ENCODE measurements at regions not wholly inside any gene's neighbourhood (a gene's known extent, or its start where the extent isn't known, plus 50 kb on each side); places are given as distances from the start of the nearest gene placed in this dataset.
"Not testable (repeated sequence)": the region's sequence is repeated elsewhere in the genome, so short reads cannot be mapped to it uniquely, and the experiment has no call there.

DNA sequence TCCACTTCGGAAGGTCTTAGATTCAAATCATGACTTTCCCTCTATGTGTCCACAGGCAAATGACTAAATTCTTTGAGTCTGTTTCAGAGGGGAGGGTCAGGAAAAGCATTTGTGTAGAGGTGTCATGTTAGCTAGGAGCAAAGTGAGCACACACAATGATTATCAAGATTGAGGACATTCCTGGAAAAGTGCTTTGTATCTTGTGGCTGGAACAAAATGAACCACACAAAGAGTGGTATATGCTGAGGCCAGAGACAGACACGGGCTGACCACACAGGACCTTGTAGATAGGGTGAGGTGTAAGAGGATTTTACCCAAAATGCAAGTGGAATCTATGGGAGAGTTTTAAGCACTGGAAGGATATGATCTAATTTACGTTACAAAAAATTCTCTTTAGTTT lies 245.3 kb upstream of the NMUR2 start:
- no peak overlapping the region for H3K4me3 ChIP-seq (ENCODE audit: low read length)
- Mint-ChIP-seq H3K27ac (no peak overlapping the region), H3K27me3 (ENCODE audit: insufficient read depth) (no peaks in the 10 kb centered on the region), H3K4me1 (peaks cover 6% of the 10 kb centered on the region), H3K36me3 (ENCODE audit: low read depth) (no peaks in the 10 kb centered on the region), H3K4me3 (no peak overlapping the region), H3K9me3 (no peaks in the 10 kb centered on the region)
- WGBS, 2 experiments (ENCODE audit: insufficient coverage in 1 of 2, insufficient read length in 1 of 2): 86 to 90% methylated on average over 2 to 3 of the region's 3 CpGs
- DNase-seq: no peak
- H3K4me1 ChIP-seq (ENCODE audit: control insufficient read depth, insufficient read depth, low read length): no peaks in the 10 kb centered on the region
- TF ChIP-seq, protein P1, sequence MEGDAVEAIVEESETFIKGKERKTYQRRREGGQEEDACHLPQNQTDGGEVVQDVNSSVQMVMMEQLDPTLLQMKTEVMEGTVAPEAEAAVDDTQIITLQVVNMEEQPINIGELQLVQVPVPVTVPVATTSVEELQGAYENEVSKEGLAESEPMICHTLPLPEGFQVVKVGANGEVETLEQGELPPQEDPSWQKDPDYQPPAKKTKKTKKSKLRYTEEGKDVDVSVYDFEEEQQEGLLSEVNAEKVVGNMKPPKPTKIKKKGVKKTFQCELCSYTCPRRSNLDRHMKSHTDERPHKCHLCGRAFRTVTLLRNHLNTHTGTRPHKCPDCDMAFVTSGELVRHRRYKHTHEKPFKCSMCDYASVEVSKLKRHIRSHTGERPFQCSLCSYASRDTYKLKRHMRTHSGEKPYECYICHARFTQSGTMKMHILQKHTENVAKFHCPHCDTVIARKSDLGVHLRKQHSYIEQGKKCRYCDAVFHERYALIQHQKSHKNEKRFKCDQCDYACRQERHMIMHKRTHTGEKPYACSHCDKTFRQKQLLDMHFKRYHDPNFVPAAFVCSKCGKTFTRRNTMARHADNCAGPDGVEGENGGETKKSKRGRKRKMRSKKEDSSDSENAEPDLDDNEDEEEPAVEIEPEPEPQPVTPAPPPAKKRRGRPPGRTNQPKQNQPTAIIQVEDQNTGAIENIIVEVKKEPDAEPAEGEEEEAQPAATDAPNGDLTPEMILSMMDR (conservative IDR thresholded peaks at IDR 0.05): no peak
- no peak overlapping the region for H3K27ac ChIP-seq (ENCODE audit: low read depth, low read length)
- H3K9me3 ChIP-seq (ENCODE audit: control insufficient read depth, low read length): no peaks in the 10 kb centered on the region
- H3K9ac ChIP-seq (ENCODE audit: extremely low read depth, low read length, poor library complexity, severe bottlenecking): no peak overlapping the region
- no peaks in the 10 kb centered on the region for H3K27me3 ChIP-seq (ENCODE audit: control insufficient read depth, insufficient read depth, low read length, poor library complexity, severe bottlenecking)
- H3K36me3 ChIP-seq (ENCODE audit: control insufficient read depth, insufficient read depth, low read length): no peaks in the 10 kb centered on the region

DNA sequence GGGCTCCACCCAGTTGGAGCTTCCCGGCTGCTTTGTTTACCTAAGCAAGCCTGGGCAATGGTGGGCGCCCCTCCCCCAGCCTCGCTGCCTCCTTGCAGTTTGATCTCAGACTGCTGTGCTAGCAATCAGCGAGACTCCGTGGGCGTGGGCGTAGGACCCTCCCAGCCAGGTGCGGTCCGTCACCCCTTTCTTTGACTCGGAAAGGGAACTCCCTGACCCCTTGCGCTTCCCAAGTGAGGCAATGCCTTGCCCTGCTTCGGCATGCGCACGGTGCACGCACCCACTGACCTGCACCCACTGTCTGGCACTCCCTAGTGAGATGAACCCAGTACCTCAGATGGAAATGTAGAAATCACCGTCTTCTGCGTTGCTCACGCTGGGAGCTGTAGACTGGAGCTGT lies 254.4 kb upstream of the NMUR2 start:
- H3K27me3 Mint-ChIP-seq (ENCODE audit: insufficient read depth); H3K9me3 ChIP-seq (ENCODE audit: control insufficient read depth, low read length); H3K27ac ChIP-seq (ENCODE audit: low read depth, low read length); H3K4me1 ChIP-seq (ENCODE audit: control insufficient read depth, insufficient read depth, low read length); H3K9ac ChIP-seq (ENCODE audit: extremely low read depth, low read length, poor library complexity, severe bottlenecking); H3K36me3 Mint-ChIP-seq (ENCODE audit: low read depth); H3K27me3 ChIP-seq (ENCODE audit: control insufficient read depth, insufficient read depth, low read length, poor library complexity, severe bottlenecking); H3K4me1 Mint-ChIP-seq; H3K36me3 ChIP-seq (ENCODE audit: control insufficient read depth, insufficient read depth, low read length); DNase-seq; H3K4me3 ChIP-seq (ENCODE audit: low read length): not testable (repeated sequence)
- Mint-ChIP-seq H3K9me3 (peaks cover 17% of the 10 kb centered on the region), H3K4me3 (peak overlapping the region; percentile 42), H3K27ac (peak overlapping the region; percentile 55)
- 83 to 86% methylated on average over 7 to 18 of the region's 18 CpGs for WGBS, 2 experiments (ENCODE audit: insufficient coverage in 1 of 2, insufficient read length in 1 of 2)

DNA sequence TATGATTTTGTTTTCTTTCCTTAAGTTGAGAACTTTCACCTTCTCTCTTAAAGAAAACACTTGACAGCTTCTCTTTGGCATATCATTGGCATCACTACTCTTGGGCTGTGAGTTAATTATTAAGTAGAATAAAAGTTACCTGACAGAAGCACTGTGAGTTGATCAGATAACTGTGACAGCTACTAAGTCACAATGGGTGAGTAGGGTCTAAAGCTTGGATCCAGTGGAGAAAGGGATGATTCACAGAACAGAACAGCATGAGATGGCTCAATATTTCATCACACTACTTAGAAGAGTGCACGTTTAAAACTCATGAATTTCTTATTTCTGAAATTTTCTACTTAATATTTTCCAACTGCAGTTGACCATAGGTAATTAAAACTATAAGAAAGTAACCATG lies 268.5 kb upstream of the NMUR2 start:
- WGBS, 2 experiments (ENCODE audit: insufficient coverage in 1 of 2, insufficient read length in 1 of 2): 80% methylated on average over 1 of the region's 1 CpG; no CpG with 5 or more reads in 1 of the 2 experiments
- Histone ChIP-seq H3K4me1 (ENCODE audit: control insufficient read depth, insufficient read depth, low read length) (peaks cover 2% of the 10 kb centered on the region), H3K27ac (ENCODE audit: low read depth, low read length) (no peak overlapping the region), H3K9me3 (ENCODE audit: control insufficient read depth, low read length) (no peaks in the 10 kb centered on the region), H3K9ac (ENCODE audit: extremely low read depth, low read length, poor library complexity, severe bottlenecking) (no peak overlapping the region), H3K27me3 (ENCODE audit: control insufficient read depth, insufficient read depth, low read length, poor library complexity, severe bottlenecking) (no peaks in the 10 kb centered on the region), H3K36me3 (ENCODE audit: control insufficient read depth, insufficient read depth, low read length) (no peaks in the 10 kb centered on the region), H3K4me3 (ENCODE audit: low read length) (no peak overlapping the region)
- DNase-seq: no peak
- TF ChIP-seq, protein P1 (conservative IDR thresholded peaks at IDR 0.05): no peak
- H3K36me3 Mint-ChIP-seq (ENCODE audit: low read depth): no peaks in the 10 kb centered on the region
- peaks cover 5% of the 10 kb centered on the region for H3K4me1 Mint-ChIP-seq
- no peak overlapping the region for H3K27ac Mint-ChIP-seq
- H3K9me3 Mint-ChIP-seq: no peaks in the 10 kb centered on the region
- no peak overlapping the region for H3K4me3 Mint-ChIP-seq
- H3K27me3 Mint-ChIP-seq (ENCODE audit: insufficient read depth): no peaks in the 10 kb centered on the region

DNA sequence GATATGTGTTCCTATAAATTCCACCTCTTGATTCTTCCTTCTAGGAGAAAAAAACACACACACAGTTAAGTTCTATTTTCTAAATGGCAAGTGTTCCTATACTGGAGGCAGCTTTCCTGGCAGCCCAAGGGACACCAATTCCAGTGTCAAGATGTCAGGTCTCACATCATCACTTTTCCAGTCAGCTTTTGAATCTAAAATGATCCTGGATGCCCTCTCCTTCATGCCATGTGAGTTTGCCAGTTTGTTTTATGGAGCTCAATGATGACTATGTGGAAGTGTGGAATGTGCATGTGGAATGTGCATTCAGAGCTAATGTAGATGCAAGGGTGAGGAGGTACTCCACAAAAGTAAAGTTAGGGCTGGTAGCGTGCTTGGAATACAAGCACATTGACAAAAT lies 269.3 kb upstream of the NMUR2 start:
- Mint-ChIP-seq H3K27me3 (ENCODE audit: insufficient read depth) (no peaks in the 10 kb centered on the region), H3K4me3 (no peak overlapping the region), H3K36me3 (ENCODE audit: low read depth) (no peaks in the 10 kb centered on the region), H3K9me3 (no peaks in the 10 kb centered on the region), H3K27ac (no peak overlapping the region), H3K4me1 (peaks cover 5% of the 10 kb centered on the region)
- H3K4me1 ChIP-seq (ENCODE audit: control insufficient read depth, insufficient read depth, low read length): peaks cover 2% of the 10 kb centered on the region
- H3K4me3 ChIP-seq (ENCODE audit: low read length): no peak overlapping the region
- 94% methylated on average over 1 of the region's 1 CpG; no CpG with 5 or more reads in 1 of the 2 experiments for WGBS, 2 experiments (ENCODE audit: insufficient coverage in 1 of 2, insufficient read length in 1 of 2)
- no peak overlapping the region for H3K27ac ChIP-seq (ENCODE audit: low read depth, low read length)
- H3K9ac ChIP-seq (ENCODE audit: extremely low read depth, low read length, poor library complexity, severe bottlenecking): no peak overlapping the region
- no peaks in the 10 kb centered on the region for H3K27me3 ChIP-seq (ENCODE audit: control insufficient read depth, insufficient read depth, low read length, poor library complexity, severe bottlenecking)
- TF ChIP-seq, protein P1 (conservative IDR thresholded peaks at IDR 0.05): no peak
- H3K36me3 ChIP-seq (ENCODE audit: control insufficient read depth, insufficient read depth, low read length): no peaks in the 10 kb centered on the region
- H3K9me3 ChIP-seq (ENCODE audit: control insufficient read depth, low read length): no peaks in the 10 kb centered on the region
- DNase-seq: no peak

All from endodermal cell (in vitro differentiated cells).